HG02973 (cell line): ENCODE measurements at regions not wholly inside any gene's neighbourhood (a gene's known extent, or its start where the extent isn't known, plus 50 kb on each side); places are given as distances from the start of the nearest gene placed in this dataset.

Experiments
- ATAC-seq: cut with Tn5 transposase; IDR thresholded peaks from one replicate; pipeline ENCODE4 v1.9.1; 2021; ENCODE audit warnings: moderate library complexity; ENCODE audit not compliant: unreplicated experiment

DNA sequence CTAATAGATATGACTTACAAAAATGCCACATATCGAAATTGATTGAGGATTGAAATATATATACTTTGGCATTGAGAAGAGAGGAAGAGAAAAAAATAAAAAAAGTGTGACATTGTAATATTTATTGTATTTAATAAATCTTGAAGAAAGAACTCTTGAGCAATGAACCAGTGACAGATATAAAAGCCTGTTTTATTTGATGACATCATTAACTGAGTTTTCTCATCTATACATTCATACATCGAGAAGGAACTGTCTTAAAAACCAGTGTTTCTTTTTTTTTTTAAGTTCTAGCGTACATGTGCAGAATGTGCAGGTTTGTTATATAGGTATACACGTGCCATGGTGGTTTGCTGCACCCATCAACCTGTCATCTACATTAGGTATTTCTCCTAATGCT, 368.2 kb downstream of the SNAPC1 start:
- no peak for ATAC-seq

DNA sequence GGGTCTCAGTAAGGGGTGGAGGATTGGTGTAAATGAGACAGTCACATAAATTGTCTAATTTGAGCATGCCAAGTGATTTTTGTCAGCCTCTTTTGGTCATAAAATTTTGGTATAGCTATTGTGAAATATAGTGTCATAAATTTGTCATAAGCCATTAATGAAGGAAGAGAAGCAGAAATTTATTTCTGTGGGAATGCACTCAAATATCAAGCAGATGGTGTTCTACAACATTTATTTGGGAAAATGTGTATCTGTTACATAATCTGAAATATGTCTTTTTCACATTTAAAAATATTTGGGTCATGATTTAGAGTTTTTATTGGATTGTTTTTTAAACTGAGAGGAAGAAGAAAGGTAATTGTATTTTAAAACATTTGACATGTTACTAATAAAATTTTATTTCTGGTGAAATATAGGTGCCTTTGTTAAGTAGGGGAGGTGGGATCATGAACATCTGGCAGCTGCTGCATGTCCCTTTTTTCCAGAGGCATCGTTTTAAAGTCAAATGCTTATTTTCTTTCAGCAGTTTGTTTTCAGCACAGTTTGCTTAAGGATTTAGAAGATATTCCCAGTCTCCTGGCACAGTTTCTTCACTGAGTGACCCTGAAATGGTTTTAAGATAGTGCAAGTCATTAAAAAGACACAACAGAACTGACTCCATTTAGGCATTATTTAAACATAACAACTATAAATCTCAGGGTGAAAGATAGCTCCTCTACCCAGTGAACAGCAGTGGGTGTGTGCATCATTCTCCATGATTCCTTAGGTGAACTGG, 371.7 kb downstream of the SNAPC1 start:
- no peak for ATAC-seq

DNA sequence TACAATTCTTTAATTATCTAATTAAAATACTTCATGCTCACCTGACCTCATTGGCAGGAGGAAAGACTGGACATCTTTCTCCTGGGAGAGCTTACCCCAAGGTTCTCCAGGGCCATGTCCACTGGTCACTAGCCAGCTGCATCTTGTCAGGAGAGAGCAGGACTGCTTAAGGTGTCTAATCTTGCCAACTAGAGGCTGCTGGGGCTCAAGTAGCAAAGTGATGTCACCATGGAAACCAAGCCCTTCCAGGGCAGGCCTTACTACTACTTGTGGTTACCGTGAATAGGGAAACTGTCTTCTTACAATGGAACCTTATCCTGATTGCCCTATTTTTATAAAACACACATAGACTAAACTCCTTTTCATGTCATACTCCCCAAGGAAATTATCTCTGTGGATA, 376.4 kb downstream of the SNAPC1 start:
- ATAC-seq = no peak

DNA sequence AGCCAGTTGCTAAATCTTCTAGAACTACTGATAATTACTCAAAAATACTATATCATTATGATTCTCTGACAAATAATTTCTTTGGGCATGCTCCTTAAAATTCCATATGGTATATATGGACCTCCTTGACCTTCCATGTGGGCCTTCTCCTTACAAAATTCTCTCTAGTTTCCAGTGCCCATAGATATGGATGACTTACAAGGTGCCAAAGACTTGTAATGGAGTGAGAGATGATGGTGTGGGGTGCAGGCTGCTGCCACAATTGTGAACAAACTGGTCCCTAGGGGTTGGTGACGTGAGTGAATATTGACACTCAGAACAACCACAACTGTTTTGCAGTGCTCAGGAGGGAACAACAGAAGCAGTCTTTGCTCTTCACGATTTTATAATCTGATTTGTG, 378.9 kb downstream of the SNAPC1 start:
- ATAC-seq = no peak

DNA sequence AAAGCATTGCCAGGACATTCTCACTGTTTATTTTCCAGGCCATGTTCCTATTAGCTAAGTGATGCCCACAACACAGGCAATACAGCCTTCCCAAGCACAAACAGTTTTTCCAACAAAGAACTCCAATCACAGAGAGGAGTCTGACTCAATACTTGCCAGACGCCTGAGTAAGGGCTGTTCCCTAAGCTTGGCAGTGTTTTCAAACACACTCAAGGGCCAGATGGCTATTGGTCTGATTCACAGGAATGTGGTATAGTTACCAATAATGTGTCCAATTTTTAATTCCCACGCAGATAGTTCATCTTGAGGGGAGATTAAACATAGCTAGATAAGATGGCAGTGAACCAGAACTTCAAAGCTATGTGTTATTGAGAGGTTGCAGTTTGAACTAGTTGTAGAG, 381.0 kb downstream of the SNAPC1 start:
- ATAC-seq = no peak

DNA sequence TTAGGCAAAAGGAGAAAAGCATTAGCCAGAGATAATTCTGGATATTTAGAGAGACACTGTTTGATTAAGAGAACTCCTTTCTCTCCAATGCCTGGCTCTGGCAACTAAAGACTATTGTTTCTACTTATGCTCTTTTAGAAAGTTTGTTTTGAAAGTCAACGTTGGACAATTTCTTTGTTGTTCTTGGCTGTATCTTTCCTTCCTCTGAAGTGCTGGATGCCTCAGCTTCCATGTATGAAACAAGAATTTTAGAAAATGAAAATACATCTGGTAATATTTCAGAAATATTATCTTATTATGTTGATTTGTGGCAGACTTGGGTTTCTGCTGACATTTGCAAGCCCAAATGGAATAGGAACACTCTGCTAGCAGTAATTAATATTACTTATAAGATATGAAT, 382.6 kb downstream of the SNAPC1 start:
- ATAC-seq = no peak

DNA sequence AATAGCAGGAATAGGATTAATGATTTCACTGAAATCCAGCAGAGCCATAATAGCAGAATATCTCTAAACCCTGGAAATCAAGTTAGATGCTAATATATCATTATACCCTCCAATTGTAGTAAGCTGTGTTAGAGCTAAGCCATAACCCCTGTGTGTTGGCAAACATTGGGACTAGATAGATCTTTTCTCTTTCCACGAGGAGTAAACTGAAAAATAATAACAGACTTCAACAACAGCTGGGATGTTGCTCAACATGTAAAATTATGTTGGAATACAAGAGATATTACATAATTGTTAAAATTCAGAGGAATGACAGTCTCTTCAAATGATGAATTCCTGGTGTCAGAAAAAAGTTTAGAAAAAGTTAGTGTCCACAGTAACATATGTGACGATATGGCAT, 383.8 kb downstream of the SNAPC1 start:
- ATAC-seq = no peak

DNA sequence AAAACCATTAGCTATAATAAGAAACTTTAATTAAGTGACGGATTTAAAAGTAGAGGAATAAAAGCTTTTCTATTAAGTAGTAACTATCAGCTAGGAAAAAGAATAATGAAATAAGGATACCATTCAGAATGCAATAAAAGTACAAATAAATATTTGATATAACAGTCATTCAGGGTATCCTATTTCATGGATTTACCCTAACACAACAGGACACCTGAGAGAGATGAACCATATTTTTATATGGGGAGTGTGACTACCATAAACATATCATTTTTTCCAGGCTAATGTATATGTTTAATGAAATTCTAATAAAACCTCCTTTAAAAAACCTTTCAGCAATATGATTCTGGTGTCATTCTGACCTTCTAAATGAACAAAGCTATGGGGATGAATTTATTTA, 393.8 kb downstream of the SNAPC1 start:
- no peak for ATAC-seq

DNA sequence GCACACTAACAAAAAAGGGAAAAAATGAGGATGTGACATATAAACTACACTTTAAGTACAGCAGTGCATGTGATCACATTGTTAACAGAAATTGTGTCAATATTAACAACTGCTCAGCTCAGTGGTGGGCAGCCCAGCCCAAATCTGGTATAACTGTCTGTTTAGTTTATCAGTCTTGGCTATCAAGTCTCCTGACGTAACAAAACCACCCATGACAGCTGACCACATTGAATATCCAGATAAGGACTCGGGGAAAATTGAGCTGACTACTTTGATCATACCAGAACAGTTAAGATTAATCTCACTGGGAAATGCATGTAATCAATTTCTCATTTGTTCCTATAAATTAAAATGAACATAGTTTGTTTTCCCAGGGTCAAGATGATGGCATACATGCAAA, 396.6 kb downstream of the SNAPC1 start:
- ATAC-seq = no peak

DNA sequence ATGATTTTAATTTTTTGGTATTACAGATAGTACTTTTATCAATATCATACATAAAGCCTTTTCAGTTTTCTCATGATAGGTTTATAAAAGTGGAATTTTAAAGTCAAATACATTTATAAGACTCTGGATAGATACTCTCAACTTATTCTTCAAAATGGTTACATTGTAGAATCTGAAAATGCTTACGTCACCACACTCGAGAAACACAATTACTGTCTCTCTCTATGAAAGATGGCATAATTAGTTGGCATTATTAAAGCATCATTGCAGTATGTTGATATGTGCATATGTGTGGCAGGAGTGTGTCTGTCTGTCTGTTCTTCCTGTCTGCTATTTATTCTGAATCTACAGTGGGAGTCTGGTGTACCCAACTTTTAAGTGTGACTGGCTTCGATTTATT, 397.1 kb downstream of the SNAPC1 start:
- no peak for ATAC-seq

DNA sequence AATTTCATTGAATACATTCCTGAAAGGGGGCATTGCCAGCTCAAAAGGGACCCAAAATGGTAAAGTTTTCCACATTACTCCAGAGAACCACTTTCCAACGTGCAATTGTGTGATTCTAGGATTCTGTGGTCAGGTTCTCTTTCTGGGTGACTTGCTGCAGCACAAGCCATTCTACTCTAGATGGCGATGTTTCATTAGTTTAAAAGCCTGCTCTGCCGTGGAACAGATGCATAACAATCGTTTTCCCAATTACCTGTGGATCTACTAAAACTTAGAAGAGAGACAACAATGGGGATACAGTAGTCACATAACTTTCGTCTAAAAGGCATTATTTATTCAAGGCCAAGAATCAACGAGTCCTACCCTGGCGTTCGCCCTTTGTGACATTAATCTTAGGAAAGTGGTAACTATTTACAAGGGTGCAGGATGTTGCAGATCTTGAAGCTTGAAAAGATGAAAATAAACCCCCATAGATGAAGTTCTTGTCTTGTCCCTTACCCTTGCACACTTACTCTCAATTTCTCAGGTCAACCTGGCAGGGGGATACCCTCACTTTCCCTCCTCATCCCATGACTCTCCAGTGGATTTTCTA, 400.9 kb downstream of the SNAPC1 start:
- ATAC-seq = no peak

DNA sequence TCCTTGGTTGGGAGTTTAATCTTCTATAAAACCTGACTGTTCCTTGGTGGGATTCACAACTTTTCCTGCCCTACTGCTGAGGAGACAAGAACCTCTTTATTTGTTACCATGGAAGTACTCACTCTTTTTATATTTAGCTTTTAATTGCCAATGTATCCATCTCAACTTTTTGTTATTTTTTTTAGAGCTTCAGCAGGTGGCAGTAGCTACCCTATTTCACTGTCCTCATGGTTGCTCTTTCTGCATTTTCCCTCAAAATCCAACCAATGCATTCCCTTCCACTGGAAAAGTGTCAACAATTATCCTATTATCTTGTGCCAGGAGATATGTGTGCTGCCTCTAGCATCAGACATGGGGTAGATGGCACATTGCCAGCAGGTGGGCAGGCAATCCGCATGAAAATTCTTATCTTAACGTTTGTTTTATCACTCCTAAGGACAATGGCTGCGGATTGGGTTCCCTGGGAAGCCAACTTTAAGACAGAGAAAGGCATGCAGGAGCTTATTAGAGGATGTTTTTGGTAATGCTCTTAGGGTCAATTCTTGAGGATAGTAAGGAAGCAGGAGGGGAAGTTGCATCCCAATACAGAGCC, 406.4 kb downstream of the SNAPC1 start:
- no peak for ATAC-seq

DNA sequence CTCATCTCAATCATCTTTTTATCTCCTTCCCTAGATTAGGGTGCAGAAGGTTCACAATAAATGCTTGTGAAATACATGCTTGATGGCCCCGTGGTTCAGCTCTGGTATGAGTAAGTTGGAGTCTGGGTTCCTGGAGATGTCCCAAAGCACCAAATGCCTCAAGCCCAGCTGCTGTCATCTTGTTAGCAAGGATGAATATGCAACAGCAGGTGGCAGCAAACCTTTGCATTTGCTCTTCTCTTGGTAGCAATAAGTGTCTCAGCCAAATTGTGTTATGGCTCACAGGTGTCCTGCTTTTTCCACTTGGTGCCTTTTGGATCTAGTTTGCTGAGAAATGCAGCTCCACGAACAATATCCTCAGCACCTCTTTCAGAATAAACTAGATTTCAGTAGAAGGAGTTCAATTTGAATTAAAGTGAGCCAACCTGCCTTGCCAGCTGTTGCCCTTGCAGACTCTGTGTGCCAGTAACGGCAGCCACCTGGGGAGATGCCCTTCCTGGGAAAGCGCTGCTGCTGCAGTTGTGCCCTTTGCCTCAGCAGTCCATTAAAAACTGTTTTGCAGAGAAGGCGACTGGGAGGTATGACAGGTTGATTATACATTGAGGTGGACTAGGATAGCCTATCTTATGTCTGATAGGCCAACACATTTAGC, 417.3 kb downstream of the SNAPC1 start:
- no peak for ATAC-seq

DNA sequence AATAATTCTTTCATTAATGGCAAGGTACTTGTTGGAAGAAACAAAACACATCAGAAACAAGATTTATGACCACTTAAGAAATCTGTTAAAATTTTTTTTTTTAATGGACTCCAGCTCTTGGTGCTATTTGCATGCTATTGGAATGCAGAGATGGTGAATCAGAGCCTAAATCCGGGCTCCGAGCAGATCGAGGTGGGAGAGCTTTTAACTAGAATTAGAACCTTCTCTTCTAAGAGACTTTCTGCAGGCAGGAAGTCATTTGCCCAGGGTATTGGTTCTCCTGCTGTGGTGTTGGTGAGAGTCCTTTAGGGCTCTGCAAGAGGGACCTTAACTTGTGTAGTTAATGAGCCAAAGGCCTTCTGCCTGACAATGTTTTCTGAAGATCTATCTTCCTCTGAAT, 419.4 kb downstream of the SNAPC1 start:
- ATAC-seq = no peak

DNA sequence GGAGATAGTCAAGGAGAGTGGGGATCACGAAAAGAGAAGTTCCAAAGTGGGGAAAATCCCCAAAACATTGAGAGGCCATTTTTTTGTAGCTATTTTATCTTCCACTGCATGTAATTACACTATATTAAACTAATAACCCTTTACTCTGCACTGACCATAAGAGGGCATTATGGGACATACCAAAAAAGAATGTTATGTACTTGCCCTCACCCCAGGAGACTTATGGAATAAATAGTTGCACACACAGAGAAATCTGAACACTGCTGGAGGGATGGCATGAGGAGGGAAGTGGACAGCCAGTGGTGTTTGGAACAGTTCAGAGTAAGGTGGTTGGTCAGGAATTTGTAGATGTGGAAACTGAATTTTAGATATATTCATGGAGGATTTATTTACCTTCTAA, 422.9 kb downstream of the SNAPC1 start:
- no peak for ATAC-seq

DNA sequence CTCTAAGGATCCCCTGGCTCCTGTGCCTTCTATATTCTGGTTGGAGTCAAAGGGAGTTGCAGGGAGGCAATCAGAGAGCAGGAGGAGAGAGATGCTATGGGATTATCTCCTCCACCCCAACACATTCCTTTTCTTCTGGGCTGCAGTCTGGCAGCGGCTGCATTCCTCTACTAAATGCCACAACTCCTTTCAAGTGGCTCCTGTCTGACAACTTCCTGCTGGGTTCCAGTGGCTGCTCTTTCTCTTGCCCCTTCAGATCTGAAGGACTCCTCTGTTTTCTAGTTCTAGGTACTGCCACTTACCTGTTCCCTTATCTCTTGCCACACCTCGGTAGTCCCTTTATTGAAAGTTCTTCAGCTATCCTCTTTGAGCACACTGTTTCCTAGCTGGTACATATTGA, 425.0 kb downstream of the SNAPC1 start:
- no peak for ATAC-seq

DNA sequence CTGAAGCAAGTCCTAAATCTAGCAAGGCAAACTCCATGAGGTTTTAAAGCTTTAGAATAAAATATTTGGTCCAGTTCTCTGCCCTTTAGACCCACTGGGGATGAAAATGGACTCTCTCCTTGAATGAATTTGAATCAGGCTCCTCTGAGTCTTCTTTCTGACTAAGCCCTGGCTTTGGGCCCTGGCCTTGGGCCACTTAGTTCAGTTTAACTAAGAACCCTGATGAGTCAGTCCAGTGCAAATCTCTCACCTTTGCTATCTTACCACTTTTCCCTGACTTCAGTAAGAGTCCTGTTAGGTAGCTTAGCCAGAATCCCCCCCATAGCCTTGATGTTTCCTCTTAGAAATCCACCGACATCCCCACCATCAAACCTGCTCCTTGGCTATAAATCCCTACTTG, 427.5 kb downstream of the SNAPC1 start:
- no peak for ATAC-seq

DNA sequence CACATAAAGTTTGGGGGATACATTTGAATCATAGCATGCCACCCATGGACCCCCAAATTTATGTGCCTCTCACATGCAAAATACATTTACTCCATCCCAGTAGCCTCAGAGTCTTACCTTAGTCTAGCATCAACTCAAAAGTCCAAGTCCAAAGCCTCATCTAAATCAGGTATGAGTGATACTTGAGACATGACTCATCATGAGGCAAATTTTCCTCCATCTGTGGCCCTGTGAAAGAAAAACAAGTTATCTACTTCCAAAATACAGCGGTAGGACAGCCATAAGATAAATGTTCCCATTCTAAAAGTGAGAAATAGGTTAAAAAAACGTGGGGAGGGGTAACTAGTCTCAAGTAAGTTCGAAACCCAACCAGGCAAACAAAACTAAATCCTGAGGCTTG, 444.2 kb downstream of the SNAPC1 start:
- no peak for ATAC-seq

DNA sequence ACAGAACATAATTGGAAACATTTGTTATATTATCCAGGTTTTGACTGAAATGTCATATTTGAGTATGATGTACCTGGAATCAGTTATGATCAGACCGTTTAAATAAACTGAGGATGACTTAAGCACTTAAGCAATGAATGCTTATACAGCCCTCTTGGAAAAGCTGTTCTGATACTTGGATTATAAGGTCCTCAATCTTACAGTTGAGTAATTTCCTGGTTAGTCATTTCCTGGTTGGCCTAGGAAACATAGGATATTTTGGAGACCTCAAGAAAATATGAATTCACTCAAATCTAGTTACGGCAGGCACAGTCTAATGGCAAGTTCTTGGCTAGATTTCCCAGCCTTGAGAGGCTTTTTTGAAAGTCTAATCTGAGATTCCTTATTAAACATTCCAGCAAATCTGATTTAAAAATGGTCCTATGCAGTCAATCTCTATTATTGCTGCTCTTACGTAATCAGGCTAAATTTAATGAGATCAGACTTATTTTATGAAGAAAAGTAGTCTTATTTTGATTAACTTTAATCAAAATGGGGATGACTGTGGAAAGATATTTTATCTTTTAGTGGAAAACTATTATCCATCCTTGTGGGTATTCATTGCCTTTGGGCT, 447.2 kb downstream of the SNAPC1 start:
- ATAC-seq = no peak

DNA sequence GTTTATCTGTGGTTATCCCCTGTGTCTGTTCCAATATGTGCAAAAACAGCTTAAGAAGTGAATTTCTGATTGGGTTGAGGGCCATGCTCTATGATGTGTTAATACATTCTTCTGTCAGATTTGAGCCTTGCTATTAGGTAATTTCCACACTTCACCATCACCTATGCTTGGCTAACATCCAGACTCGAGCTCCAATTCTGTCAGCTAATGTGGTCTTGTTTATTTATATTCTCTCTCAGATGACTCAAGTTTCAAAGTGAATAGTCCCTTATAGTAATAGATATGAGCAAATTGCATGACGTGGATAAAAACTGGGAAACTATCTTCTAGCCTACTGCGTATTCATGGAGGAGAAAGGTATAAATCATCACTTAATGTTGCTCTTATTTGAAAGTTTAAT, 451.3 kb downstream of the SNAPC1 start:
- no peak for ATAC-seq

DNA sequence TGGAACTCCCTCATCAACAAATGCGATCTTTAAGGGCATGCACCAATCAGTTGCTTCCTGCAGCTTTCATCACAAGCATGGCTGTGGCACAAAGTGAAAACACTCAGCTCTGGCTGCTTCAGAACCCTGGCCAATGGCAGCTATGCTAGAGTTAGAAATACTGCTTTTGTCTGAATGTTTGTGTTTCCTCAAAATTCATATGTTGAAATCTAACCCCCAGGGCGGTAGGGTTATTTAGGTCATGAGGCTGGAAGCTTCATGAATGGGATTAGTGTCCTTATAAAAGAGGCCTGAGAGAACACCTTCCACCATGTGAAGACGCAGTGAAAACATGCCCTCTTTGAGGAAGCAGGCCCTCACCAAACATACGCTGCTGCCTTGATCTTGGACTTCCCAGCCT, 453.9 kb downstream of the SNAPC1 start:
- ATAC-seq = no peak

DNA sequence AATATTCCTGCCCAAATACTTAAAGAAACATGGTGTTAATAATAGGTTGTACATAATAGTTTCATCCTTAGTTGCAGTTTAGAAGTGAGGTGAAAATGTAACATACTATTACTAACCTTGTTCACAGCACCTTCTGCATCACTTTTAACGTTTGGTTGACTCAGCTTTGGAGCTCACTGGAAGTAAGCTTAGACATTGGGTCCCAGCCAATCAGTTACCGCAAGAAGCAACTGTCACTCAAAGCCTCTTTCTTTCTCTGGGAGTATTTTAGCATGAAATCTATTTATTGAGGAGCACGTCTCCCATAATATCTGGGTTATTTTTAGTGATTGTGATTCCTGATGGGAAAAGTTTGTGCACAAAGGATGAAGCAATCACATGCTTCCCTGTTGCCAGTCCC, 472.6 kb downstream of the SNAPC1 start:
- no peak for ATAC-seq
